Embryonic facial prominence (tissue), 1 donor: ENCODE measurements at regions not wholly inside any gene's neighbourhood (a gene's known extent, or its start where the extent isn't known, plus 50 kb on each side); places are given as distances from the start of the nearest gene placed in this dataset.
"Not testable (repeated sequence)": the region's sequence is repeated elsewhere in the genome, so short reads cannot be mapped to it uniquely, and the experiment has no call there.

Experiments
- DNase-seq: peaks from one replicate; pipeline ENCODE4 v3.0.0-alpha.2; 2016; ENCODE audit errors: extremely low spot score

DNA sequence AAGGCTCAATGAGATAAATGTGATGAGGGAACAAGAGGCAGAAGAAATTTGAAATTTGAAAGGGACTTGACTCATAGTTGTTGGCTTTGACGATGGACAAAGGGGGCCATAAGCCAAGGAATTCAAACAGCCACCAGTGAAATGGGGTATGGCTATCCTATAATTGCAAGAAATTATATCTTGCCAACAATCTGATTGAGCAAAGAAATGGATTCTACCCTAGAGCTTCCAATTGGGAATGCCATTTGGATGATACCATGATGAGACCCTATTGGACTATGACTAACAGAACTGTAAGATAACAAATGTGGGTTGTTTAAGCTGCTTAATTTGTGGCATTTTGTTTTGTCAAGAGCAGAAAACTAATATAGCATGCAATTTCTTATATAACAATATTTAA, 270.1 kb upstream of the ARSJ start:
- no peak for DNase-seq

DNA sequence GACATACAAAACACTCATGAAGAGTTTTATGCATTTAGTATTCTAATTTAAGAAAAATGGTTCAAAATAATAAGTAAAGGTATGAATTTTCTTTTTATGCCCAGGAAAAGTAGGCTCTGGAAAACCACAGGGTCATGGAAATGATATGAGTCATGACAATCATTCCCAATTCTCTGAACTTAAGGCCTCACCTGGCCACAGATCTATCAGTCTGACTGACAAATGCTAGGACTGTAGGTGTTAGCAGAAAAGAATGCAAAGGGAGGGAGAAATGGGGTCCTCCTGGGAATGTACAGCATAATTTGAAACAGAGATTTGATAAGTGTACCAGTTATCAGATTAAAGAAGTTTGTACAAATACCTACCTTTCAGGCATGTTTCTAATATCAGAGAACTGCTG, 270.5 kb upstream of the ARSJ start:
- no peak for DNase-seq

DNA sequence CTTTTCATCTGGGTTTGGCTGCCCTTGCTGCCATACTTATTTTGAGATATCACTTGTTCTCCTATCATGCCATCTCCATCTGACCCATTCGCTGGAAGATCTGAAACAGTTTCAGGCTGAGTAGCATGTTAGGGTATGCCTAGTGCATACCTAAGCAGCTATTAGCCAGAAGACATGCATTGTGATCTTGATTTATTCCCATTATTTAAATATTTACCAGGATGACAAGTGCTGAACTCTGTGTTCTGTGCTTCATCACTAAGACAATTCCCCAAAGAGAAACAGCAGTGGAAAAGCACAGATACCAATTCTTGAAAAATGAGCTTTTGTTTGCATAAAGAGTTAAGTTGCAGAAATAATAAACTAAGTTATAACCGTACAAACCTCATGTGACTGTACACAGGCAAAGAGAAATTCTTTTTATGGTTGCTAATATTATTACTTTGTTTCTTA, 271.0 kb upstream of the ARSJ start:
- DNase-seq, result no peak

DNA sequence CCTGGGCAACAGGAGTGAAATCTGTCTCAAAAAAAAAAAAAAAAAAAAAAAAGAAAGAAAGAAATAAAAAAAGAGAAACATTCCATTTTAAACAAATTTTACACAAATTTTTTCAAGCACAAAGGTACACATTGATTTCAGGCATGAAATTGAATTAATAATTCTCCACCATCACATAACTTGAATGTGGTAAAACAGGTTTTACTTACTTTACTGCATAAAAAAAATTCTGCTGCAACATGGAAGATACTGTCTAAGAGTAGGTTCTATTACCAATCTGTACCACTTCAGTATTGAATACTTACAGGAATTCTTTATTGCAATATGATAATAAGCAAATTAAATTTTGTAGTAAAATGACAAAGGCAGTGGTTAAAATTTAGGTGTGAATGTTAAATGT, 271.6 kb upstream of the ARSJ start:
- no peak for DNase-seq

DNA sequence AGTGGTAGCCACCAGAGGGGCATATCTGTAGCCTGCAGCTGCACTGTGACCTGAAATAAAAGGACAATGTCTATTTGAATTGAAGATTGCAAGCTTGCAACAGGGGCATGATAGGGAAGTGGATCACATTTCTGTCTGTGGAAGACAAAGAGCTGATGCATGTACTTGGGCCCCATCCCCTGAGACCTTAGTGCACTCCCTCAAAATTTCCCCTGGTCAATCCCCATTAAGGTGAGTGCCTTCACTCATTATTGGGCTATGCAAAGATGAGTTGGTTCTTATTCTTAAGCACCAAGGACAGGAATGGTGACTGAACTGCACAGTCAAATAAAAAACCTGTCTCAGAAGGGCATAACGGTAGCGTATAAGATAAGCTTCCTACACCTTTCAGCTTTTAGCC, 273.1 kb upstream of the ARSJ start:
- no peak for DNase-seq

DNA sequence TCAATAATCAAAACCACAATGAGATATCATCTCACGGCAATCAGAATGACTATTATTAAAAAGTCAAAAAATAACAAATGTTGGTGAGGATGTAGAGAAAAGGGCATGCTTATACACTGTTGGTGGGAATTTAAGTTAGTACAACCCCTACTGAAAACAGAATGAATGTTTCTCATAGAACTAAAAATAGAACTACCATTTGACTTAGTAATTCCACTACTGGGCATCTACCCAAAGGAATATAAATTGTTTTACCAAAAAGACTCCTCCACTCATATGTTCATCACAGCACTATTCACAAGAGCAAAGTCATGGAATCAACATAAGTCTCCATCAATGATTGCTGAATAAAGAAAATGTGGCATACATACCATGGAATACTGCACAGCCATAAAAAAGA, 278.1 kb upstream of the ARSJ start:
- no peak for DNase-seq

DNA sequence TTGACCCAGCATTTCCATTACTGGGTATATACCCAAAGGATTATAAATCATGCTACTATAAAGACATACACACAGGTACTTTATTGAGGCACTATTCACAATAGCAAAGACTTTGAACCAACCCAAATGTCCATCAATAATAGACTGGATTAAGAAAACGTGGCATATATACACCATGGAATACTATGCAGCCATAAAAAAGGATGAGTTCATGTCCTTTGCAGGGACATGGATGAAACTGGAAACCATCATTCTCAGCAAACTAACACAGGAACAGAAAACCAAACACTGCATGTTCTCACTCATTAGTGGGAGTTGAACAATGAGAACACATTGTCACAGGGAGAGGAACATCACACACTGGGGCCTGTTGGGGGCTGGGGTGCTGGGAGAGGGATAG, 283.0 kb upstream of the ARSJ start:
- DNase-seq, result not testable (repeated sequence)

DNA sequence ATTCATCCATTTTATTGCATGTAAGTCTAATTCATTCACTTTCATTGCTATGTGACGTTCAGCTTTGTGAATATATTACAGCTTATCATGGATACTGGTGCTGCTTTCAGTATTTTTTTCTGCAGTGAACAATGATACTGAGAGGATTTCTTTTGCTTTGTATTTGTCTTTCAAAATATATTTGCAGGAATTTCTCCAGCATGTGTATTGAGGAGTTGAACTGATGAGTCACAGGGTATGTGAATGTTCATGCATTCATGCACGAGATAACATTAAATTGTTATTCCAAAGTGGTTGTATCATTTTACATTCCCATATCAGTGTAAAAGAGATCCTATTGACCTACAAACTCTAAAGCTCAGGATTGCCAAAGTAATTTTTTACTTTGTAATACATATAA, 283.8 kb upstream of the ARSJ start:
- DNase-seq, result no peak

DNA sequence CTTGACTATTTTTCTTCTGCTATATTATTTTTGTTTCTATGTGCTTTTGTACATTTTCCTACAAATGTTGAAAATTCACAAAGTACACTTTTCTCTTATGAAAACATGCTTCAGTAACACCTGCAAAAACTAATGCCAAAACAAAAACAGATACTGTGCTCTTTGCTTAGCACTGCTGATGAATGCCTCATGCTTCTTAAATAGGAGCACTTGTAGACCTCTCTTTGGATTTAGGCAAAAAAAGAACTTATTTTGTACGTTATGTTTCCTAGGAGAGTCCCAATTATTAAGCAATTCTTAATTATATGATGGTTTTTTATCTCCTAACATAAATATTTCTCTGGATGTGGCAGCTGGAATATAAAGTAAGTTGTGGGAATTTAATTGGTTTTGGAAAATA, 285.0 kb upstream of the ARSJ start:
- no peak for DNase-seq

DNA sequence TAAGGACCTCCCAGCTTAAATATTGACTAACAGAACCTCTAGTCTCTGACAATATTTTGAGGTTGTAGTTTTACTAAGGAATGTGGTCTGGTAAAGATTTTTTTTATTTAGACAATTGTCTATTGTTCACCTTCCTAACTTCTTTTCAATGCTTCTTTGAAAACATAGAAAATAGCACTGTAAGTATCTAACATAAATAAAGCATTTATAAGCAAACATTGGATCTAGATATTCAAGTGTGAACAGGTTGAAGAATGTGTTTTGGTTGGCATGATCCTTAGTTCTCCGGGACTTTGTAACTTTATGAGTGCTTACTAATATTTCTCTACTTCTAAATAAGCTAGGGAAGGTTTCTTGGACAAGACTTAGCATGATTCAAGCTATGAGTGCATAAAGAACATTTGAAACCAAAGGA, 285.4 kb upstream of the ARSJ start:
- no peak for DNase-seq

DNA sequence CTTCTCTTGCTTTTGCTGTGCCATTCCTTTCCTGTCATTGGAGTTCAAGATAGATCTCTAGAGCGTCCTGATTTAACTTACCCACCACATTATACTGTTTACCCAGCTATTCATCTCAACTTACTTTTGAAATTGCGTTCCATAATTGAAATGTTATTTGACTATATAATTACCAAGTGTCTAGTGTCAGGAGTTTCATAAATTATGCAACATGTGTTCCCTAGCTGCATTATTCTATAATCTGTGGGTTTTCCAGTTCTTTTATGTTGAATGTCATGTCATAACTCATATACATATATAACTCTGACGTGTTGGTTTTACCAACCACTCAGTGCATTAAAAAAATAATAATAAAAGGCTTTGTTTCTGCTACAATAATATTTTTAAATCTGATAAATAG, 285.9 kb upstream of the ARSJ start:
- DNase-seq, result no peak

DNA sequence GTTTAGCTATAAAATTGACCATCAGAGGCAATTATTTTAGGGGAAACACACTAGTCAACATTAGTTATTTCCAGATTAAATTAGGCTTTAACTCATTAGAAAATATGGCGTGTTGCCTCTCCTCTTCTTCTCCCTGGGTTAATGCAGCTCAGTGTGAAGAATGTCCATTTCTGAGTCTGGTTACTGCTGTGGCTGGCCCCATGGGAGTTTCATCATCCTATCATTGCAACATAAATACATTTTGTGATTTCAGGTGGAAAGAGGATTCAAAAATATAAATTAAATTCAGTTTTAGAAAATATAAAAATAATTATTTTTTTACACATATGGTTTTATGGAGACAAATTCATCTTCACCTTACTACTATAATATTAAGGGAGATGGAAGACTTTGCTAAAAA, 288.5 kb upstream of the ARSJ start:
- no peak for DNase-seq

DNA sequence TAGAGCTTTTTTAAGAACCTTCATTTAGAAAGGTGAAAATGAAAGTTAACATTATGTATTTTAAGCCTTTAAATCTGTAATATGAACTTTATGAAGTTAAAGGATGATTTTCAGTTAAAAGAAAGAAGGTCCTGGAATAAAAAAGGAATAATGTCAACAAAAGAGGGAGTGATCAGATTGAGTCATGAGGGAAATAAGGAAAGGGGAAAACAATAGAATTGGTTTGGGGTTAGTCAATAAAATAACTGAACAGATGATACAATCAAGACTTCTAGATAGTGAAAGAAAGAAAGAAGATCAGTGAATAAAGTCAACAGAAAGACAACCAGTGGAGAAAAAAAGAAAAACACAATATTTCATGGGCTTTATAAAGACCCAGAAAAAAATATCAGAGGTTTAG, 291.6 kb upstream of the ARSJ start:
- no peak for DNase-seq

DNA sequence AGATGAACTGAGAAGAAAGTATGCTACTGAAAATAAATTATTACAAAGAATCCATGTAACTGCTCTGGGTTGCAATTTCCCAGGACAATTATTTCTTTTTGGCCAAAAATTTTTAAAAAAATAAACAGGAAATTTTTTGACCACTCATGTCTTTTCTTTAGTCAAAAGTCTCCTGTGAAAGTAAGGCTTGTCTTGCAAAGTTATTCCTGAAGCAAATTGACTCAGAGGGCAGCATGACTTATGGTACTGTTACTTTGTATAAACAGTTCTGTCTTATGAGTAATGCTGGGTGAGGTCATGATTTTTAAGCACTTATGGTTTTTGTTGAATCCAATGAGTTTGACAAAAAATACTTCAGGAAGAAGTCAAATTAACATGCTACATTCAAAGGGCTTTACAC, 292.8 kb upstream of the ARSJ start:
- DNase-seq, result no peak

DNA sequence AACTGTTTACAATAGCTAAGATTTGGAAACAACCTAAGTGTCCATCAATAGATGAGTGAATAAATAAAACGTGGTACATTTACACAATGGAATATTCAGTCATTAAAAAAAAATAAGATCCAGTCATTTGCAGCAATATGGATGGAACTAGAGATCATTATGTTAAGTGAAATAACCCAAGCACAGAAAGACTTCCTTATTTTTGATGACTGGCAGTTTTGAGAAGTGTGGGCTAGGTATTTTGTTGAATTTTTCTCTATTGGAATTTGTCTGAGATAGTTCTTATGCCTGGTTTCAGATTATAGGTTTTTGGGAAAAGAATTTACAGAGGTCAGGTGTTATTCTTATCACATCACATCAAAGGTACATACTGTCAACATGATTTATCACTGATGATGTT, 293.8 kb upstream of the ARSJ start:
- no peak for DNase-seq

DNA sequence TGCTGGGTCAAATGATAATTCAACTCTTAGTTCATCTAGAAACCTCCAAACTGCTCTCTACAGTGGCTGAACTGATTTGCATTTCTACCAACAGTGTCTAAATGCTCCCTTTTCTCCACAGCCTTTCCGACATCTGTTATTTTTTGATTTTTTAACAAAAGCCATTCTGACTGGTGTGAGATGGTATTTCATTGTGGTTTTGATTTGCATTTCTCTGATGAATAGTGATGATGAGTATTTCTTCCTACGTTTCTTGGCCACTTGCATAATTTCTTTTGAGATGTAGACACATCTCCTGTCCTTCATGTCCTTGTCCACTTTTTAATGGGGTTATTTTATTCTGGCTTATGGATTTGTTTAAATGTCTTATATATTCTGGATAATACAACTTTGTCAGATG, 298.2 kb upstream of the ARSJ start:
- no peak for DNase-seq

DNA sequence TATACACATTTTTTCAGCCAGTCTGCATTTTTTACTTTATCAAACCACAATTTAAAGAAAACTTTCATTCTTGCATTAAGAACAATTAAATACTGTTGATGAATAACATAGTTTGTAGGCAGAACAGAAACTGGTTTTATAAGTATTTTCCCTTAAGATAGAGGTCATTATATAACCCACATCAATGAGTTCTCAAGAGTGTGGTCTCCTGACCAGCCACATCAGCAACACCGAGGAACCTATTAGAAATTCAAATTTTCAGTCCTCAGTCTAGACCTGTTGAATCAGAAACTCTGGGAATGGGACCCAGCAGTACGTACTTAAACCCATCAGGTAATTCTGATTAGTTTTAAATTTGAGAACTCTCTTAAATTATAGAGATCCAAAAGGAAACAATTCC, 299.6 kb upstream of the ARSJ start:
- no peak for DNase-seq

DNA sequence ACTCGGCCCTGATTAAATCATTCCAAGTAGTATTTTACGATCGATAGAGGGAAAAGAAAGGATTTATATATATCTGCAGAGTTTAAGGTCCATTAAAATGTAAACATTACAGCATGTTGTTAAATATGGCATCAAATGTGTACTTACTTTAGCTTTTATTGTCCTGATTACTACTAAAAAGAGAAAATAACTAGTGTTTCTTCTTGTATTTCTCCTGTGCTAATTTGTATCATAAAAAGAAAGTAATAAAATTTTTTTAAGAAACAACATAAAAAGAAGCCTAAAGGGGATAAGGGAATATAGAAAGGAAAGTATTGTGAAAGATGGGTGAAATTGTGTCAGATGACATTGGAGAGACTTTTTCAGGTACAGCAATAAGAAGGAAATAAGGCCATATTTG, 300.3 kb upstream of the ARSJ start:
- no peak for DNase-seq

DNA sequence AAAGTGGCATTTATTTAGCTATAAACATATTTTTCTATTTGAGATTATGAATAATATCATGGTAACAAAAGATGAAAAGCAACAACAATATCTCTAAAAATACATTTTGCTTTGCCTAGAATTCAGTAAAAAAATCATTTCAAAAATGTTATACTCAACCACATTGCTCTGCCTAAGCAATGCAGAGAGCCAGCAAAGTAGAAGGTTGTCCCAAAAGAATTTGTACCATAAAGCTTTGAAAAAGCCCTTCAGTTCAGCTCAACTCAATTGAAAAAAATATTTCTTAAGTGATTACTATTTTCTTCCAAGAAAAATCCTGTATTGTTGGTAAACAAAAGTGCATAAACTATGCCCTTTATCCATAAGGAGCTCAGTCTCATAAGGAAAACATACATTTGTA, 301.2 kb upstream of the ARSJ start:
- DNase-seq, result no peak

DNA sequence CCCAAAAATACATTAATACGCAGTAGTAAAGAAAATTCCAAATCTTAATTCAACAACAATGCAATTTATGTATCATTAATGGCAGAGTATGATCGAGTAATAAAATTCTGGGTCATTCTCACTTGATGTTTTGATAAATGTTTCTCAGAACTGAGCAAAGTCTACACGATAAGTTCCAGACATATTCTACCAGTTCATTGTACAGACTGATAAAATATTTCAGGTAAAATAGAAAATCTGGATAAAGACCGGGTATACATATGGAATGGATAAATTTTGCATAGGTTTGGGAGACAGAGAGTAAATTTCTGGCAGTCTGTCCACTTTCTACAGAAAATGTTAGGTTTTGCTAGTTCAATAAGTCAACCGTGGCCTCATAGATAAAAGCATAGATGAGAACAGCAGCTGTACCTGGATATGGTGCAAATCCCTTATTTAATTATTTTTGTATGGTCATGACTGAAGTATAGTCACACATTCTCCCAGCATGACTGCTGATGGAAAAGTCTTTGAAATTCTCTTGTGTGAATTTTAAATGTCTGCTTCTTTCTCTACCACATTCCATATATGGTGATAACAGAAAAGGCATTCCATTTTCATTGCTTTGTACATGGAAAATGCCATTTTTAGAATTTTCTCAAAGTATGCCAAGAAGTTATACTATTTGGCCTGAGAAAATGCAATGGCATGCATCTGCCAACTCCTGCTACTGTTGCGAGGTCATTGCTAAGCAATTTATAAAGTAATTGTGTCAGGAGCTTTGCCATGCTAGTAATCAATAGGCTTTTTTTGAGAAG, 301.9 kb upstream of the ARSJ start:
- DNase-seq, result no peak

DNA sequence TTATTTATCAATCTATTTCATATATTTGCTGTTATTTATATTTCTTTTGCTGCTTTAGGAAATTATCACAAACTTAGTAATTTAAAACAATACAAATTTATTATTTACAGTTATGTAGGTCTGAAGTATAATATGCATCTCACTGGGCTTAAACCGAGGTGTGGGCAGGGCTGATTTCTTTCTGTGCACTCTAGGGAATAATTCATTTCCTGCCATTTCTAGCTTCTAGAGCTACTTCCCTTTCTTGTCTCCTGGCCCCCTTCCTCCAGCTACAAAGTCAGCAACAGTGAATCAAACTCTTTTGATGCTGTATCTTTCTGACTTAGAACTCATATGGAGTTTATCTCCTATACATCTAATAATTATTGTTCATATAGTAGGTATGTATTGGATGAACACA, 303.5 kb upstream of the ARSJ start:
- no peak for DNase-seq

DNA sequence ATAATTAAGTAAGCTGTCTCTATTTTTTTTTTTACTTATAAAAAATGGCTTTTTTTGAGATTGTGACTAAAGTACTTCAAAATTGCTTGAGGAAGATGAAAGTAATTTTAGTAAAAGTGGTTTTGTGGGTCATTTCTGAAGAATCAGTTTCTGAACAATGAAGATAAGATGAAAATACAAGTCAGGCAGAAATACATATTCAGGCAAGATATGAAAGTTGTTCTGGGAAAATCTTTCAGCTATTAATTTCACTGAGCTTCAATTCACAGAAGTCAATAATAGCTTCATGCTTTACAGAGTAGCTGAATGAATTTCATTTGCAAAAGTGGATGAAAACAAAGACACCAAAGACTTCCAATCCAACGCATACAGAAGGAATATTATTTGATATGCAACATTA, 305.2 kb upstream of the ARSJ start:
- DNase-seq, result no peak

DNA sequence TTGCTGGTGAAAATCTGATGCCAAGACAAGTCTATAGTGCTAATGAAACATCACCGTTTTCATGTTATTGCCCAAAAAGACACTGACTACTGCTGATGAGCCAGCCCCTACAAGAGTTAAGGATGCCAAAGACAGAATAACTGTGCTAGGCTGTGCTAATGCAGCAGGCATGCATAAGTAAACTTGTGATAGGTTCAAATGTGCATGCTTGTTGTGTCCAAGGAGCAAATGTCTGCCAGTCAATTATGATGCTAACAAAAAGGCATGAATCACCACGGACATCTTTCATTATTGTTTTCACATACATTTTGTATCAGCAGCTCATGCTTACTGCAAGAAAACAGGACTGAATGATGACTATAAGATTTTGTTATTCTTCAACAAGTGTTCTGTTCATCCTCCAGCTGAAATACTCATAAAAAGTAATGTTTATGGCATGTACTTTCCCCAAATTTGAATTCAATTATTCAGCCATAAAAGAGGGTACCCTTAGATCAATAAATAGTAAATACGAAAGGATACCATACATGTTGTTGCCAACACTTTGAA, 306.9 kb upstream of the ARSJ start:
- DNase-seq, result no peak
